ENCODE measurements at regions not wholly inside any gene's neighbourhood (a gene's known extent, or its start where the extent isn't known, plus 50 kb on each side); places are given as distances from the start of the nearest gene placed in this dataset.

DNA sequence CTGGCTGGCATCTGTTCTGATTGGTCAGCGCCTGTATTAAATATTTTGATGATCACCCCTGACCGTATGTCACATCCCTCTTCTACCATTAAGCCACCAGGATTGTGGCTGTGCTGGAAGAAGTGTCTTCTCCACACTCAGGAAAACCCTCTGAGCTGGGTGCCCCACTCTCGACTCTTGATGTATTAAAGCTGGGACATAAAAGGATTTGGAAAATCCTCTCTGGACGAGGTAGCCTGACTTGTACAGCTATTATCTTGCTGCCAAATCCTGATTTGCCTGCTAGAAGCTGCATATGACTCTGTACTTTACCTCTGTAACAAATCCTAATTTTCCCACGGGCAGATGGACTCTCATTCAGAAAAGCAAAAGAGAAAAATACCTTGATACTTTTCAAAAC is 161.0 kb downstream of the SLC28A3 start:
- H3K27ac Mint-ChIP-seq = no peak overlapping the region

DNA sequence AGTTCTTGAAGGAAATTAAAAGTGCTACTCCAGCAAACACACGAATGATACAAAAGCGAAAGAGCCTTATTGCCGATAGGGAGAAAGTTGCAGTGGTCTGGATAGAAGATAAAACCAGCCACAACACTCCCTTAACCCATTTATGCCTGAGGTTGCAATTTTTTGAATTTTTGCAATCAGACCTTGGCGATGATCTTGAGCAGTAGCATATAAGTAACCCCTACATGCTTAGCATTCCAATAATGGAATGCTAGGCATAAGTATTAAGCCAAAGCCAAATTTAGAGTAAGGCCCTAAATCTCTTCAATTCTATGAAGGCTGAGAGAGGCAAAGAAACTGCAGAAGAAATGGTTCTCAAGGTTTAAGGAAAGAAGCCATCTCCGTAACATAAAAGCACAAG is 153.5 kb downstream of the SLC28A3 start:
- H3K36me3 Mint-ChIP-seq (ENCODE audit: low read depth) = no peaks in the 10 kb centered on the region
- H3K27me3 Mint-ChIP-seq = peaks cover 8% of the 10 kb centered on the region
- H3K4me1 Mint-ChIP-seq (ENCODE audit: low read depth) = no peaks in the 10 kb centered on the region
- H3K9me3 Mint-ChIP-seq = no peaks in the 10 kb centered on the region
- H3K27ac Mint-ChIP-seq = no peak overlapping the region
- no peak overlapping the region for H3K4me3 Mint-ChIP-seq

More for the DNA sequence above, 161.0 kb downstream of the SLC28A3 start:
- Mint-ChIP-seq H3K4me3 (no peak overlapping the region), H3K27me3 (peaks cover 5% of the 10 kb centered on the region), H3K36me3 (ENCODE audit: low read depth) (no peaks in the 10 kb centered on the region), H3K4me1 (ENCODE audit: low read depth) (no peaks in the 10 kb centered on the region), H3K9me3 (no peaks in the 10 kb centered on the region)

DNA sequence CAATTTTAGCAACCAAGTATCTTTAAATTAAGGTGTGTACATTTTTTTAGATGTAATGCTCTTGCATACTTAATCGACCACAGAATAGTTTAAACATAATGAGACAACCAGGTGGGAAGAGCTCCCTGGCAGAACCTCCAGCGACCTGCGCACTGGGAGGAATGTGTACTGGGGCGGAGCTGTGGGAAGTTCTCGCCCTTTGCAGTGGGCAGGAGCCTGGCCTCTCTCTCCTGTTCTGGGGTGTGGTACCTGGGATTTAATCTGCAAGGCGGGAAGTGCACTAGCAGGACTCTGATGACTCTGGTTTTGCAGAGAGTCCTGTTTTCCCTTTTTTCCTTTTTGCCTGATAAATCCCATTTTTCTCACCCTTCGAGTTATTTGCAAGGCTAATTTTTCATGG is 150.7 kb downstream of the SLC28A3 start:
- H3K4me1 Mint-ChIP-seq (ENCODE audit: low read depth) = no peaks in the 10 kb centered on the region
- H3K36me3 Mint-ChIP-seq (ENCODE audit: low read depth) = no peaks in the 10 kb centered on the region
- no peak overlapping the region for H3K27ac Mint-ChIP-seq
- no peaks in the 10 kb centered on the region for H3K9me3 Mint-ChIP-seq
- peaks cover 11% of the 10 kb centered on the region for H3K27me3 Mint-ChIP-seq
- H3K4me3 Mint-ChIP-seq = no peak overlapping the region

- no peak overlapping the region for H3K4me3 Mint-ChIP-seq
- H3K36me3 Mint-ChIP-seq (ENCODE audit: low read depth) = no peaks in the 10 kb centered on the region
- peaks cover 11% of the 10 kb centered on the region for H3K27me3 Mint-ChIP-seq
- no peaks in the 10 kb centered on the region for H3K4me1 Mint-ChIP-seq (ENCODE audit: low read depth)
- no peaks in the 10 kb centered on the region for H3K9me3 Mint-ChIP-seq
- H3K27ac Mint-ChIP-seq = no peak overlapping the region
Measured at GRCh38 chr9:84190411-84190810, 150.1 kb downstream of the SLC28A3 start.

DNA sequence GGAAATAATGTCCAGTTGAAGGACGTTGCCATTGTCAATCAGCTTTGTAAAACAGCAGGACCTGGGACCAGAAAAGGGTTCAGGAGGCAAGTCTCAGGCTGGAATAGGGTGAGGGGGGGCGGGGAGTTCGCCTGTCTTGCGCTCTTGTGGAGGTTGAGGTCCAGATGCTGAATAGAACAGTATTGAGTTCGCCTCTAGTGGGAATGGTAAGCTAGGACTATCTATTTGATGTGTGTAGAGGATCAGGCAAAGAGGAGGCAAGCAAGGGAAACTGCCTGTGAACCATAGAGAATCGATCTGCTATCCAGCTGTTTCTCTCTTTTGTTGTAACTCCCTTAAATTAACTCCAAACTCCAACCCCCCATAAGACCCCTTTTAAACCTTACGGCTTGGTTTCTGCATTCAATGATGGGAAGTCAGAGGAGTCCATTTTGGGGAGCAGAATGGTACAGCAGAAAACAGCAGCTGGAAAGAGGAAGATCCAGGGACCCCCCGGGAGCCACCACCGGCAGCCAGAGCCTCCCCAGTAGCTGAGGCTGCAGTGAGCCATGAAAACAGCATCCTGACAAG is 133.7 kb downstream of the SLC28A3 start:
- Mint-ChIP-seq H3K9me3 (no peaks in the 10 kb centered on the region), H3K4me1 (ENCODE audit: low read depth) (no peaks in the 10 kb centered on the region), H3K27ac (no peak overlapping the region), H3K4me3 (no peak overlapping the region), H3K36me3 (ENCODE audit: low read depth) (no peaks in the 10 kb centered on the region), H3K27me3 (peaks cover 12% of the 10 kb centered on the region)

GRCh38 chr9:84207491-84207951 is 133.0 kb downstream of the SLC28A3 start:
- H3K27me3 Mint-ChIP-seq = peaks cover 8% of the 10 kb centered on the region
- no peaks in the 10 kb centered on the region for H3K9me3 Mint-ChIP-seq
- no peaks in the 10 kb centered on the region for H3K4me1 Mint-ChIP-seq (ENCODE audit: low read depth)
- H3K4me3 Mint-ChIP-seq = no peak overlapping the region
- H3K27ac Mint-ChIP-seq = no peak overlapping the region
- H3K36me3 Mint-ChIP-seq (ENCODE audit: low read depth) = no peaks in the 10 kb centered on the region

DNA sequence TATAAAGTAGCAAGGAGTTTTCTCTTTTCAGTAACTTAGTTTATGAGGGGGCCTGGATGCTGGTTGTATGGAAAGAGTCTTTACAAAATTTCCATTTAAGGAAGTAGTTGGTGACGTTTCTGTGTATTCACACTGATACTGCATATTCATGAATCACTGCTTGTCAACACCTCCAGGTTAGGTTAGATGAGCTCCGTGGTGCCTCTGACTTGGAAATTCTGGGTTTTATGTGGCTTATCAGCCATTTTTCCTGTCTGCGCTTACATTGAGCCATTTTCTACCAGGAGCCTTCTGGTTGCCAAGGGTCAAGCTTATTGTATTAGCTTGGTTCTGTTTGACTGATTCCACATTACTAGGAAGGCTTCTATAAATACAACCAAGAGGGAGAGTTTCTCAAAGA is 128.3 kb downstream of the SLC28A3 start:
- Mint-ChIP-seq H3K27ac (no peak overlapping the region), H3K27me3 (no peaks in the 10 kb centered on the region), H3K4me3 (no peak overlapping the region), H3K9me3 (no peaks in the 10 kb centered on the region), H3K4me1 (ENCODE audit: low read depth) (no peaks in the 10 kb centered on the region), H3K36me3 (ENCODE audit: low read depth) (no peaks in the 10 kb centered on the region)

- Mint-ChIP-seq H3K36me3 (ENCODE audit: low read depth) (no peaks in the 10 kb centered on the region), H3K27me3 (no peaks in the 10 kb centered on the region), H3K9me3 (no peaks in the 10 kb centered on the region), H3K27ac (no peak overlapping the region), H3K4me1 (ENCODE audit: low read depth) (no peaks in the 10 kb centered on the region), H3K4me3 (no peak overlapping the region)
Measured at GRCh38 chr9:84212982-84213381, 127.6 kb downstream of the SLC28A3 start.

GRCh38 chr9:84216151-84216550 is 124.4 kb downstream of the SLC28A3 start:
- Mint-ChIP-seq H3K4me3 (no peak overlapping the region), H3K27ac (no peak overlapping the region), H3K9me3 (no peaks in the 10 kb centered on the region), H3K4me1 (ENCODE audit: low read depth) (no peaks in the 10 kb centered on the region), H3K27me3 (no peaks in the 10 kb centered on the region), H3K36me3 (ENCODE audit: low read depth) (no peaks in the 10 kb centered on the region)

- H3K9me3 Mint-ChIP-seq = no peaks in the 10 kb centered on the region
- H3K4me1 Mint-ChIP-seq (ENCODE audit: low read depth) = no peaks in the 10 kb centered on the region
Measured at GRCh38 chr9:84218322-84218721, 122.2 kb downstream of the SLC28A3 start.

GRCh38 chr9:84224246-84224645 is 116.3 kb downstream of the SLC28A3 start:
- no peaks in the 10 kb centered on the region for H3K36me3 Mint-ChIP-seq (ENCODE audit: low read depth)
- H3K27ac Mint-ChIP-seq = no peak overlapping the region

More at GRCh38 chr9:84218322-84218721, 122.2 kb downstream of the SLC28A3 start:
- H3K4me3 Mint-ChIP-seq = no peak overlapping the region
- peaks cover 4% of the 10 kb centered on the region for H3K27me3 Mint-ChIP-seq
- H3K36me3 Mint-ChIP-seq (ENCODE audit: low read depth) = no peaks in the 10 kb centered on the region
- no peak overlapping the region for H3K27ac Mint-ChIP-seq

More at GRCh38 chr9:84224246-84224645, 116.3 kb downstream of the SLC28A3 start:
- Mint-ChIP-seq H3K27me3 (peaks cover 5% of the 10 kb centered on the region), H3K4me1 (ENCODE audit: low read depth) (no peaks in the 10 kb centered on the region), H3K4me3 (no peak overlapping the region), H3K9me3 (no peaks in the 10 kb centered on the region)

Data from stimulated activated naive CD8-positive, alpha-beta T cell treated with anti-CD3 and anti-CD28 coated beads, Interleukin-15, Interleukin-2, amounts not matched to agents 100 ng/mL and 50 ng/mL, for 24 hours (primary cell).